Stimulated activated effector memory CD8-positive, alpha-beta T cell treated with anti-CD3 and anti-CD28 coated beads, Interleukin-12 subunit alpha, Interleukin-12 subunit beta, amount 100 ng/mL, for 72 hours (primary cell): ENCODE measurements at regions not wholly inside any gene's neighbourhood (a gene's known extent, or its start where the extent isn't known, plus 50 kb on each side); places are given as distances from the start of the nearest gene placed in this dataset.
"Not testable (repeated sequence)": the region's sequence is repeated elsewhere in the genome, so short reads cannot be mapped to it uniquely, and the experiment has no call there.

ENCODE experiments used
- ATAC-seq: fragments of 150-1000 bp; cut with Tn5 transposase; 2 replicates; pipeline ENCODE4 v1.10.0; 2021
- DNase-seq, 2 donors: peaks; one replicate each; pipeline ENCODE4 v3.0.0; 2021 to 2022; ENCODE audit warnings: low spot score in 2 of 2
- H3K27ac Mint-ChIP-seq: one replicate; pipeline ENCODE4 v1.8.0; 2022; ENCODE audit warnings: mild to moderate bottlenecking, mixed read lengths
- H3K36me3 Mint-ChIP-seq: one replicate; pipeline ENCODE4 v1.8.0; 2022; ENCODE audit warnings: mild to moderate bottlenecking, mixed read lengths
- H3K4me1 Mint-ChIP-seq: one replicate; pipeline ENCODE4 v1.8.0; 2022; ENCODE audit warnings: mixed read lengths
- H3K4me3 Mint-ChIP-seq: one replicate; pipeline ENCODE4 v1.8.0; 2022; ENCODE audit warnings: mild to moderate bottlenecking, mixed read lengths
- H3K9me3 Mint-ChIP-seq: one replicate; pipeline ENCODE4 v1.8.0; 2022; ENCODE audit warnings: mixed read lengths

DNA sequence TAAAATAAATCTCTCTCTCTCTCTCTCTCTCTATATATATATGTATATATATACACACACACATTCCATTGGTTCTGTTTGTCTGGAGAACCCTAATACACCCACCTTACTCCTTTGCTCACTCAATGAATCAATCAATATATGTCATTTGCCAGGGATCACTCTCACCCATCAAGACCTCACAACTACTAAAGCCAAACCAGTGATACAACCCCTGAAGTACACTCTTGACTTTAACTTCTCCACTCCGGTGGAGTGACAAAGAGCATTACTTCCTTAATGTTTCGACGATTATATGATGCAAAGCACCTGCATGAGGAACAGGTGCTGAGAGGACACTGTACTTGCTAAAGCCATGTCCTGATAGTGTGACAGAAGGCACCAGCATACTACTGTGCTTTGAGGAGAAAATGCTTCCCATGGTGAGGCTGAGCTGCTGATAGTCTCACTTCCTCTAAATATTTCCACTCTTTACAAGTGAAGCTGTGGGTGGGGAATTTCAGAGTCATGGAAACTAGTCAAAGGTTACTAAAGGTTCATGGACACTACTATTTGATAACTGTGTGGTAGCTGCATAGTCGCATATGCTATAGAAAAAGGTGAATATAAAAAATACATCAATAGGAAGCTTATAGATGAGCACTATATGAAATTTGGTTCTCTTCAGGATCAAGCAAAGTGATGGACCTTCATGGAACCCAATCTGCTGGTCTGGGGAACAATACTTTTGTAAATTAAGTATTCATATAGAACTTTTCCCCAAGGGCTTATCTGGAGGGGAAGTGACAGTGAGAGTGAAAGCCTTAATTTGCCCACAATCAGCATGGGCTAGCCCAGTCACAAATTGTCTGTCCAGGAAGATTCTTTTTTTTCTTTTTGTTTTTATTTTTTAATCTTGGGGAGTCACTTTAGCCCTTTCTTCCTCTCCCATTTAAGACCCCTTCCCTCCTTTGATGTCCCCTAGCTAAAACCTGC, 141.9 kb upstream of the NEDD9 start:
- DNase-seq (no peak), ATAC-seq (peak; percentile 79)
- Mint-ChIP-seq H3K36me3 (peaks cover 24% of the 10 kb centered on the region), H3K27ac (no peak overlapping the region), H3K9me3 (peaks cover 3% of the 10 kb centered on the region), H3K4me1 (peaks cover 77% of the 10 kb centered on the region), H3K4me3 (peak overlapping the region; percentile 14)

DNA sequence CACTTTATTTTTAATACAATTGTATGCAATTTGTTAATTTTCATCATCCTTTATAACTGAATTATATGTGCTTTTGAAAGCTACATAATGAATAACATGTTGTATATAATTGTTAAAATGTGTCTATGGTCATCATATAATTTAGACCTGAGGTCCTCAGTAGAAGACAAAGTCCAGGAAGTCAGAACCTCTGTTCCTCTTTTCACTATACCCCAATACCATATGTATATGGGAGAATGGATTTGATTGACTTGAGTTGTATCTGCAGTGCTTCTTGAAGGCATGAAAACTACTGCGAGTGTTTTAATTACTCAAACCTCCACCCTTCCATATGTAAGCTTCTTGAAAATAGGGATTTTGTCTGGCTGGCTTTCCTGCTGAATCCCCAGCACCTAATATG, 140.7 kb upstream of the NEDD9 start:
- DNase-seq (no peak), ATAC-seq (no peak)
- Mint-ChIP-seq H3K9me3 (peaks cover 3% of the 10 kb centered on the region), H3K36me3 (peaks cover 23% of the 10 kb centered on the region), H3K4me3 (no peak overlapping the region), H3K4me1 (peaks cover 85% of the 10 kb centered on the region), H3K27ac (no peak overlapping the region)

DNA sequence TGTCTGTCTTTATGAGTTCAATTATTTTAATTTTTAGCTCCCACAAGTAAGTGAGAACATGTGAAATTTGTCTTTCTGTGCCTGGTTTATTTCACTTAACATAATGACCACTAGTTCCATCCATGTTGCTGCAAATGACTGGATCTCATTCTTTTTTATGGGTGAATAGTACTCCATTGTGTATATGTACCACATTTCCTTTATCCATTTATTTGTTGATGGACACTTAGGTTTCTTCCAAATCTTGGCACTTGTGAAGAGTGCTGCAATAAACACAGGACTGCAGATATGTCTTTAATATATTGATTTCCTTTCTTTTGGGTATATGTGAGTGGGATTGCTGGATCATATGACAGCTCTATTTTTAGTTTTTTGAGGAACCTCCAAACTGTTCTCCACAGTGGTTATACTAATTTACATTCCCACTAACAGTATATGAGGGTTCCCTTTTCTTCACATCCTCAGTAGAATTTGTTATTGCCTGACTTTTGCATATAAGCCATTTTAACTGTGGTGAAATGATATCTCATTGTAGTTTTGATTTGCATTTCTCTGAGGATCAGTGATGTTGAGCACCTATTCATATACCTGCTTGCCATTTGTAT, 139.8 kb upstream of the NEDD9 start:
- H3K27ac Mint-ChIP-seq: not testable (repeated sequence)

DNA sequence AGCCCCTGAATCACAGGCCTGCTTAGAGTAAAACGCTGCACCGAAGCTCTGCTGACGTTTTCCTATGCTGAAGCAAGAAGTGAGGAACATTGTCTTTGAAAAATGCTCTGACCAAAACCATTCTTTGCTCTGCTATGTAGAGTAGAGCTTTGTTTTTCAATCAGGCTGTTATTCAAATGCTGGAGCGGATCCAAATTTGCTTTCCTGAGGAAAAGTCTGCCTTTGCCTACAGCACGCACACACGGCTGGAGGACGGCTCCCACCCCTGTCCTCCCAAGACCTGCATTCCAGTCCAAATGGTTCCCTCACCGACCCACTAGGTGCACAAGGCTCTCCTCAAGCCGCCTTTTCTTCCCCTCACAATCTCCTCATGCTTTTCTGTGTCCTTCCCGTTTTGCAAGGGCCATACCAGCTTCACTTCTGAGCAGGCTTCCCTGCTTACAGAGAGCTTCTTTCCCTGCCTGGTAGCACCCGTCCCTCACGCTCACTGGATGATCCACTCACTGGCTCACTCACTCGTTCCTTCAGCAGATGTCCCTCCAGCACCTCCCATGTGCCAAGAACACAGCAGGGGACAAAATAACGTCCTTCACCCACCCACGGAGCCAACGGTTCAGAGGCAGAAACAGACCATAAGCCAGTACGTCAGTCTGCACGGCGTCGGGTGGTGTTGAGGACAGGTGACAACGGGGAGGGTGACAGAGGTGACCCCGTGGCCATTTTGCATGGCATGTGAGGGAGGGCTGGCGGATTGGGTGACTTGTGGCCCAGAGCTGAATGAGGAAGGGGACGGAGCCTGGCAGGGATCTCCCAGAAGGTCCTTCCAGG, 137.9 kb upstream of the NEDD9 start:
- peaks cover 15% of the 10 kb centered on the region for H3K36me3 Mint-ChIP-seq
- no peak overlapping the region for H3K27ac Mint-ChIP-seq
- ATAC-seq (no peak), DNase-seq (no peak)
- peaks cover 3% of the 10 kb centered on the region for H3K9me3 Mint-ChIP-seq
- no peak overlapping the region for H3K4me3 Mint-ChIP-seq
- peaks cover 85% of the 10 kb centered on the region for H3K4me1 Mint-ChIP-seq

More for the DNA sequence above, 139.8 kb upstream of the NEDD9 start:
- not testable (repeated sequence) for H3K9me3 Mint-ChIP-seq, ATAC-seq, DNase-seq, H3K4me3 Mint-ChIP-seq
- H3K36me3 Mint-ChIP-seq: peaks cover 13% of the 10 kb centered on the region
- peaks cover 85% of the 10 kb centered on the region for H3K4me1 Mint-ChIP-seq

DNA sequence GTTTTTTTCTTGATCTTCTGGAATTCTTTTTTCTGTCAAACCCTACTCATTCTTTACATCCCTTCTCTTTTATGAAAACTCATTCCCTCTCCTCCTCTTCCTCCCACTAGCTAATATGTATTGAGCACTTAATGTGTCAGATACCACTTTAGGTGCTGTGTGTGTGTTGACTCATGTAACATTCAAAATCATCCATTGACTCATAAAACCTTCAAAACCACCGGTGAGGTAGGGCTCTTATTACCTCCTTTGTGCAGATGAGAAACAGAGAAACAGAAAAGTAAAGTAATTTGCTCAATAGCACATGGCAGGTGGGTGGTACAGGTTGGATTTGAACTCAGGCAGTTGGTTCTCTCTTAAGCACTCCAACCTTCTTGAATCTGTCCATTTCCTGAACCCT, 136.3 kb upstream of the NEDD9 start:
- Mint-ChIP-seq H3K4me3 (peak overlapping the region; percentile 5), H3K36me3 (peaks cover 16% of the 10 kb centered on the region), H3K27ac (peak overlapping the region; percentile 32), H3K9me3 (peaks cover 3% of the 10 kb centered on the region), H3K4me1 (peaks cover 86% of the 10 kb centered on the region)
- DNase-seq: peak in 1 of 2 donors; percentile 59
- ATAC-seq: peak; percentile 88

DNA sequence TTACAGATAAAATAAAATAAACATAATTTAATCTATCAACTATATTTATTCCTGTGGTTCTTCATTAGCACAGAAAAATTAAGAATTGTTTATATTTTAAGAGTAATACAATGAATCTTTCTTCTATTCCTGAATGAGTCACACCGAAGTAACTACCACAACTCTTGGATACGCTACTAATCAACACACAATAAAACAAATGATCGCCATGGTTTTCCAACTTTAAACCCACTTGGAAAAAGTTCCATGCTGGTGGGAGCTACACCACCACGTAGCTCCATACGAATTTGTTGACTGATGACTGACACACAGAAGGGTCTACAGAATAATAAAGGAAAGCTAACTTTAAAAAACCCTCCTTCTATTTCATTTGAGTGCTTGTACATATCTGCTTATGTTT, 135.8 kb upstream of the NEDD9 start:
- peak overlapping the region; percentile 5 for H3K4me3 Mint-ChIP-seq
- H3K9me3 Mint-ChIP-seq: peaks cover 3% of the 10 kb centered on the region
- H3K27ac Mint-ChIP-seq: peak overlapping the region; percentile 88
- DNase-seq: no peak
- H3K4me1 Mint-ChIP-seq: peaks cover 90% of the 10 kb centered on the region
- peaks cover 16% of the 10 kb centered on the region for H3K36me3 Mint-ChIP-seq
- ATAC-seq: no peak

DNA sequence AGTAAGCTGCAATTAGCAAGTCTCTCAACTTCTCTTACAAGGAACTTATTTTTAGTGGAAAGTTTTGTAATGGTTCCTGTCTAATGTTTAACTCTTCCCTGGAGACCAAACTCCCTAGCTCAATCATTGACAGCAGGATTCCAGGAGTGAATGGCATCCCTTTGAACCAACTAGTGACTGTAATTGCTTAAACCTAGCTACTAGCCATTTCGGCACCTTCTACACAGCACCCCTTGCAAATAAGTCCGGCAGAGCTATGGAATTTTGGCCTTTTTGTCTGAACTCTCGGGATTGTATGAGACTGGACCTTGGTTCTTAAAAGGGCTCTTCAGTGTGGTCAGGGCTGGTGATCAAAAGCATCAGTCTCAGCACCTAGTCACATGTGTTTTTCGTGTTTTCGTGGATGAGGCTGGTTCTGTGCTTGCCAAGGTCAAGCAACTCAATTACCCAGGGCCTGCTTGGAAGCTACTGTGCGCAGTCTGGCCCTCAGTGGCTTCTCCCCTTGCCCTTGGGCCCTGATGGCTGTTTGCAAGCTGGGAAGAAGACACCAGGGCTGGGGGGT, 135.3 kb upstream of the NEDD9 start:
- peak overlapping the region; percentile 88 for H3K27ac Mint-ChIP-seq
- H3K36me3 Mint-ChIP-seq: peaks cover 16% of the 10 kb centered on the region
- H3K4me1 Mint-ChIP-seq: peaks cover 95% of the 10 kb centered on the region
- peak overlapping the region; percentile 66 for H3K4me3 Mint-ChIP-seq
- no peak for ATAC-seq
- peaks cover 3% of the 10 kb centered on the region for H3K9me3 Mint-ChIP-seq
- no peak for DNase-seq

DNA sequence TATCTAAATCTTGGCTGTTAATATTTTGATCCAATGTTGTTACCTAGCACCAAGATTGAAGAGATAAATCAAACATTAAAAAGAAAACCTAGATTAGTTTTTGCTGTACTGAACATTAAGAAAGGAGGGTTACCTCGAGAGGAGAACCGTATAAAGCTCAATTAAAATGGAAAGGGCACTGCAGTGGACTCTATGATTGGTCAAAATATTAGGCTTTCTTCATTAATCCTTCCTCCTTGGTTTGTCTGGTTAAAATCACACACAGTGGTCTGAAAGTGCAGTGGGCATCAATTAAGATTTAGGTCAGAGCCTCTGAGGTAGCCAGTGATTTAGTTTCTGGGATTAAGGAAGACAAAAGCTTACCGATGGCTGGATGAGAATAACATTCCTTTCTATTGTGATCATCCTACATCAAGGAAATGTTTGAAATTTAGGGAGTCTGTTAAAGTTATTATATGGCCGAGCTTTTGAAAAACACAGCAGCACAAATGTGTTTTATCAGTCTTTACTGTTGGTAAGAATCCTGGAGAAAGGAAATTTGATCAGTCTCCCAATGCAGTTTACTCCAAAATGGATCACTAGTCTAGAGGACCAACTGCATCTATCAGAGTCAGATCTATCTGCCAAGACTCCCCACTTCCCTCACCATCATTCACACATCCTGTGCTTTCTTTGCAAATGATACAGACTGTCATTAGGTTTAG, 134.6 kb upstream of the NEDD9 start:
- Mint-ChIP-seq H3K36me3 (peaks cover 16% of the 10 kb centered on the region), H3K4me3 (peak overlapping the region; percentile 66), H3K27ac (peak overlapping the region; percentile 88), H3K4me1 (peaks cover 95% of the 10 kb centered on the region), H3K9me3 (peaks cover 1% of the 10 kb centered on the region)
- ATAC-seq: no peak
- no peak for DNase-seq

DNA sequence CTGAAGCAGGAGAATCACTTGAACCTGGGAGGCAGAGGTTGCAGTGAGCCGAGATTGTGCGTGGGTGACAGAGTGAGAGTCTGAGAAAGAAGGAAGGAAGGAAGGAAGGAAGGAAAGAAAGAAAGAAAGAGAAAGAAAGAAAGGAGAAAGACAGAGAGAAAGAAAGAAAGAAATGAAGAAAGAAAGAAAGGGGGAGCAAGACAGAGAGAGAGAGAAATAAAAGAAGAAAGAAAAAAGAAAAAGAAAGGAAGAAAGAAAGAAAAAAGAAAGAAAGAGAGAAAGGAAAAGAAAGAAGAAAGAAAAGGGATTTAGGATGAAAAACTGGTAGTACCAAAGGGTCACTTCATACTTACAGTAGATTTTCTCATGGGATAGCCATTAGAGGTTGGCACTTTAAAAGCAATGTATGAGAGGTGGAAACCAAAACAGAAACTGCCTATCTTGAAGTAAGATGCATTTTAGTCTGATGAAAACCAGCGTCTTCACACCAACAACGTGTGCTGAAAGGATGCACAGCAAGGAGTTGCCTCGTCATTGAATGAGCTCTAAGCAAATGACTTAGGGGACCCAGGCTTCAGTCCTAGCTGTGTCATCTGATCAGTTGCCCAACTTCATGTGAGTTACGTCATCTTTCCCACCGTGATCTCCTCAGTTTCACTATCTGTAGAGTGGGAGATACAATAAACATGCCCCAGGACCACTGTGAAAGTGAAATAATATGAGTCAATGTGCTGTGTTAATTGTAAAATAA, 133.9 kb upstream of the NEDD9 start:
- ATAC-seq (peak; percentile 88), DNase-seq (peak; percentile 22 to 79)
- Mint-ChIP-seq H3K4me3 (peak overlapping the region; percentile 66), H3K27ac (peak overlapping the region; percentile 88), H3K36me3 (peaks cover 16% of the 10 kb centered on the region), H3K4me1 (peaks cover 98% of the 10 kb centered on the region), H3K9me3 (no peaks in the 10 kb centered on the region)

DNA sequence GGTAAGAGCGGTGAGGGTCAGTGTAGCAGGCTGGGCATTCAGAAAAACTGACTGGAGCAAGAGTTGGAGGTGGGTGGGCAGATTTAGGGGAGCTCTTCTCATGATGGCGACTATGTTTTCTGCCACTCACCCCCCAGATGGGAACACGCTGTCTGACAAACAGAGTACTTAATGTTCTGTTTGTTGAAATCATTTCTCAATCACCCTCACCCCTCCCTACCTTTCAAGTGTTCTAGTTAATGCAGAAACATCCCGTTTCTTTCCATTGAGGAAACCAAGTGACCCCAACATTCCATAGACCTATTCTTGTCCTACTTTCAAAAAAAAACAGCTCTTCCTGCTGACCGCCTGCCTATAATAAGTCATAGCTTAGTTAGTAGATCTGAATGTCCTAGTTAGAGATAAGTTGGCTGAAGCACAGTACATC, 132.5 kb upstream of the NEDD9 start:
- peak overlapping the region; percentile 66 for H3K4me3 Mint-ChIP-seq
- peaks cover 17% of the 10 kb centered on the region for H3K36me3 Mint-ChIP-seq

DNA sequence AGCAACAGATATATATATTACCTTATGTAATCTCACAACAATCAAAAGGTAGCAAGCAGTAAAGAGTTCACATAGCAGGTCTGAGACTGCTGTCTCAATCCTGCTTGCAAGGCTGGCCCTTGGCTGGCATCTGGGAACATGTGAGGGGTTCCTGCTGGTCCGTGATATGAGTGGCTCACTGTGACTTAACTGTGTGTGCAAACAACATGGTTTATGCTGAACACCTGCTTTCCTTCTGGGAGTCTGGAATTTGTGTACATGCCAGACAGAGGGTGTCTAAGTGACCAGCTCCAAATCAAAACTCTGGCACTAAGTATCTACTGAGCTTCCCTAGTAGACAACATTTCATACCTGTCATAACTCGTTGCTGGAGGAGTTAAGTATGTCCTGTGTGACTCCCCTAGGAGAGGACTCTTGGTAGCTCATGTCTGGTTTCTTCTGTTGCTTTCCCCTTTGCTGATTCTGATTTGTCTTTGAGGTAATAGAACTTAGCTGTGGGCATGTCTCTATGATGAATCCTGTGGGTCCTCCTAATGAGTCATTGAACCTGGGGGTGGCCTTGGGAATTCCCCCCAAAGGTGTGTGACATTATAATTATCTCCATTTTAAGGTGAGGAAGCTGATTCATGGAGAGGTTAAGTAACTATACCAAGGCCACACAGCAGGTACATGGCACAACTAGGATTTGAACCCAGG, 131.6 kb upstream of the NEDD9 start:
- H3K9me3 Mint-ChIP-seq: peaks cover 8% of the 10 kb centered on the region
- peaks cover 97% of the 10 kb centered on the region for H3K4me1 Mint-ChIP-seq
- ATAC-seq: peak; percentile 73
- DNase-seq: no peak
- no peak overlapping the region for H3K4me3 Mint-ChIP-seq
- H3K27ac Mint-ChIP-seq: peak overlapping the region; percentile 35
- peaks cover 25% of the 10 kb centered on the region for H3K36me3 Mint-ChIP-seq

More for the DNA sequence above, 132.5 kb upstream of the NEDD9 start:
- DNase-seq: no peak
- Mint-ChIP-seq H3K27ac (peak overlapping the region; percentile 88), H3K4me1 (peaks cover 98% of the 10 kb centered on the region), H3K9me3 (peaks cover 4% of the 10 kb centered on the region)
- no peak for ATAC-seq

DNA sequence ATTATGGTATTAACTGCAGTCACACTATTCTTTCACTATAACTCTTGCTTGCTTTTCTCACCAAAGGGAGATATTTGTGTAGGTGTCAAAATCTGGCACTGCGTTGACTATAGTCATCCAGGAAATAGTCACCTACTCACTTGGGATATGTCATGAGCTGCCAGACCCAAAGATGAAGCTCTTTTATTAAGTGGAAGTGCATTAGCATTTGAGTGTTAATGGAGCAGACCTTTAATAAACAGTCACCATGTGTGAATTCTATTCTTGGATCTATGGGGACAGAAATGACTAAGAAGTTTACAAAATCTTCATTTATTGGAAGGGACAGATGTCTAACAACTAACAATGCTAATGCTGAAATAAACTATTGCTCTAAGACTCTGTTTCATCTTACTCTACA, 130.1 kb upstream of the NEDD9 start:
- peaks cover 25% of the 10 kb centered on the region for H3K36me3 Mint-ChIP-seq
- DNase-seq: no peak
- H3K4me1 Mint-ChIP-seq: peaks cover 93% of the 10 kb centered on the region
- H3K27ac Mint-ChIP-seq: peak overlapping the region; percentile 68
- peak; percentile 39 for ATAC-seq
- peak overlapping the region; percentile 3 for H3K4me3 Mint-ChIP-seq
- H3K9me3 Mint-ChIP-seq: peaks cover 8% of the 10 kb centered on the region
